ENCODE measurements at regions not wholly inside any gene's neighbourhood (a gene's known extent, or its start where the extent isn't known, plus 50 kb on each side); places are given as distances from the start of the nearest gene placed in this dataset.

DNA sequence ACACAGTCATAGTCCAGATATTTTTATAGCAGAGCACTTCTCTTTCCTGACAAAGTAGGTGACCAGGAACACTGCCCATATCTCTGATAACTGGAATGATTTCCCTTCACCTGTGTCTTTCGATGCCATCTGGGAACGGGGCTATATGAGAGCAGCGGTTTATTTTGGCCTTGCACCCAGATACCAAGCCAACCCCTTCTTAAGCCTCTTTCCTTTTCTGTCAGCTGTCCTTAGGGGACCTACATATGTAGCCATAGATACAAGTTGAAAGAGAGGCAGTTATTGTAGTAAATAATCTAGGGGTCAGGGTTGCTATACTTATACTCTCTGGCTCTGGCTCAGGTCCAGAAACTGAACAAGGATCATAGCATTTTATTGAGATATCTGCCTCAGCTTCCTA is 128.8 kb downstream of the NHLRC3 start:
- TF ChIP-seq, protein P1, sequence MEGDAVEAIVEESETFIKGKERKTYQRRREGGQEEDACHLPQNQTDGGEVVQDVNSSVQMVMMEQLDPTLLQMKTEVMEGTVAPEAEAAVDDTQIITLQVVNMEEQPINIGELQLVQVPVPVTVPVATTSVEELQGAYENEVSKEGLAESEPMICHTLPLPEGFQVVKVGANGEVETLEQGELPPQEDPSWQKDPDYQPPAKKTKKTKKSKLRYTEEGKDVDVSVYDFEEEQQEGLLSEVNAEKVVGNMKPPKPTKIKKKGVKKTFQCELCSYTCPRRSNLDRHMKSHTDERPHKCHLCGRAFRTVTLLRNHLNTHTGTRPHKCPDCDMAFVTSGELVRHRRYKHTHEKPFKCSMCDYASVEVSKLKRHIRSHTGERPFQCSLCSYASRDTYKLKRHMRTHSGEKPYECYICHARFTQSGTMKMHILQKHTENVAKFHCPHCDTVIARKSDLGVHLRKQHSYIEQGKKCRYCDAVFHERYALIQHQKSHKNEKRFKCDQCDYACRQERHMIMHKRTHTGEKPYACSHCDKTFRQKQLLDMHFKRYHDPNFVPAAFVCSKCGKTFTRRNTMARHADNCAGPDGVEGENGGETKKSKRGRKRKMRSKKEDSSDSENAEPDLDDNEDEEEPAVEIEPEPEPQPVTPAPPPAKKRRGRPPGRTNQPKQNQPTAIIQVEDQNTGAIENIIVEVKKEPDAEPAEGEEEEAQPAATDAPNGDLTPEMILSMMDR (conservative IDR thresholded peaks at IDR 0.05 in 1 of 2, IDR thresholded peaks at IDR 0.05 in 1 of 2; ENCODE audit: extremely low read depth in 1 of 2, insufficient read depth in 1 of 2, low read depth in 1 of 2, low read length in 2 of 2) = no peak
- no peak for TF ChIP-seq EZH2 (IDR thresholded peaks at IDR 0.05; ENCODE audit: borderline replicate concordance, low read length)
